HL-60 (cell line): ENCODE measurements at regions not wholly inside any gene's neighbourhood (a gene's known extent, or its start where the extent isn't known, plus 50 kb on each side); places are given as distances from the start of the nearest gene placed in this dataset.

Experiments
- CTCF ChIP-seq: IDR thresholded peaks from one replicate; pipeline ENCODE4 v1.5.1; 2011; ENCODE audit warnings: low read length, control low read depth, inconsistent platforms; ENCODE audit not compliant: insufficient read depth
- GABPA ChIP-seq: IDR thresholded peaks from 2 replicates; pipeline ENCODE4 v1.6.1; 2012; ENCODE audit warnings: low read depth
- POLR2AphosphoS5 ChIP-seq: IDR thresholded peaks from 2 replicates; pipeline ENCODE4 v1.6.1; 2012; ENCODE audit warnings: low read depth
- SPI1 ChIP-seq: IDR thresholded peaks from 2 replicates; pipeline ENCODE4 v1.6.1; 2012; ENCODE audit warnings: low read depth, mild to moderate bottlenecking, borderline replicate concordance
- TF ChIP-seq, protein P1 (sequence below): IDR thresholded peaks from 2 replicates; pipeline ENCODE4 v1.6.1; 2012; ENCODE audit warnings: low read depth; ENCODE audit not compliant: insufficient replicate concordance

DNA sequence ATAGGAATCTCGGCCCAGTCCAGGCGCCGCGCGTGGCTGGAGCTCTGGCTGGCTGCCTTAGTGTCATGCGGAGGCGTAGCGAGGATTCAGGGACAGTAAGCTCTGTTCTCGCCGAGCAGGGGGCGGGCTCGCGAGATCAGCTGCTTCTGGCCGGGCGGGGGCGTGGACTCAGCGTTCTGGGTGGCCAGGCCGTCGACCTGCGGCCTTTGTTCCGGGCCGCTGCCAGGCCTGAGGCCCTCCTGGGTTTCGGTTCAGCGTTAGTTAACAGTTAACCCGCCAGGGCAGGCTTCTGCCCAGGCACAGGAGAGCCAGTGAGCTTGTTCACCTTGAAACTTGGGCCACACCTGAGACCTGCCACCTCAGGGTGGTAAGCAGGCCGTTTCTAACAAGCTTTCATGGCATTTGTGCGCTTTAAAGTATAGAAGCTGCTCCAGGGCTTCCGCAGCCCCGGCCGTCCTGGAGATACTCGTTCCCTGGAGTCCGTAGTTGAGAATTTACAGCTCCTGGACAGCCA, 332.2 kb upstream of the SGCG start:
- TF ChIP-seq CTCF = no peak
- no peak for TF ChIP-seq POLR2AphosphoS5
- TF ChIP-seq GABPA = no peak
- TF ChIP-seq, protein P1, sequence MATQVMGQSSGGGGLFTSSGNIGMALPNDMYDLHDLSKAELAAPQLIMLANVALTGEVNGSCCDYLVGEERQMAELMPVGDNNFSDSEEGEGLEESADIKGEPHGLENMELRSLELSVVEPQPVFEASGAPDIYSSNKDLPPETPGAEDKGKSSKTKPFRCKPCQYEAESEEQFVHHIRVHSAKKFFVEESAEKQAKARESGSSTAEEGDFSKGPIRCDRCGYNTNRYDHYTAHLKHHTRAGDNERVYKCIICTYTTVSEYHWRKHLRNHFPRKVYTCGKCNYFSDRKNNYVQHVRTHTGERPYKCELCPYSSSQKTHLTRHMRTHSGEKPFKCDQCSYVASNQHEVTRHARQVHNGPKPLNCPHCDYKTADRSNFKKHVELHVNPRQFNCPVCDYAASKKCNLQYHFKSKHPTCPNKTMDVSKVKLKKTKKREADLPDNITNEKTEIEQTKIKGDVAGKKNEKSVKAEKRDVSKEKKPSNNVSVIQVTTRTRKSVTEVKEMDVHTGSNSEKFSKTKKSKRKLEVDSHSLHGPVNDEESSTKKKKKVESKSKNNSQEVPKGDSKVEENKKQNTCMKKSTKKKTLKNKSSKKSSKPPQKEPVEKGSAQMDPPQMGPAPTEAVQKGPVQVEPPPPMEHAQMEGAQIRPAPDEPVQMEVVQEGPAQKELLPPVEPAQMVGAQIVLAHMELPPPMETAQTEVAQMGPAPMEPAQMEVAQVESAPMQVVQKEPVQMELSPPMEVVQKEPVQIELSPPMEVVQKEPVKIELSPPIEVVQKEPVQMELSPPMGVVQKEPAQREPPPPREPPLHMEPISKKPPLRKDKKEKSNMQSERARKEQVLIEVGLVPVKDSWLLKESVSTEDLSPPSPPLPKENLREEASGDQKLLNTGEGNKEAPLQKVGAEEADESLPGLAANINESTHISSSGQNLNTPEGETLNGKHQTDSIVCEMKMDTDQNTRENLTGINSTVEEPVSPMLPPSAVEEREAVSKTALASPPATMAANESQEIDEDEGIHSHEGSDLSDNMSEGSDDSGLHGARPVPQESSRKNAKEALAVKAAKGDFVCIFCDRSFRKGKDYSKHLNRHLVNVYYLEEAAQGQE = no peak
- TF ChIP-seq SPI1 = no peak
